IMR-90 (cell line): ENCODE measurements at regions not wholly inside any gene's neighbourhood (a gene's known extent, or its start where the extent isn't known, plus 50 kb on each side); places are given as distances from the start of the nearest gene placed in this dataset.

ENCODE experiments used
- ATAC-seq: fragments of 200-7000 bp; cut with Tn5 transposase; 2 replicates; pipeline ENCODE4 v1.9.1; 2020; ENCODE audit warnings: low read depth, mild to moderate bottlenecking, moderate library complexity
- BruUV-seq: library from RNA; stranded (reverse); fragments of 400-500 nt; replicated peaks from 2 replicates; lab custom pipeline; 2021; lab: Mats Ljungman, UMichigan
- CTCF ChIA-PET: fragments of 300-600 bp; formaldehyde crosslinking; extraction: SDS; loops from one replicate; lab custom pipeline; 2021; ENCODE audit warnings: antibody characterized with exemption; lab: Yijun Ruan, JAX
- POLR2A ChIA-PET: fragments of 300-600 bp; sonication (Branson Sonifier 250); formaldehyde crosslinking; loops from one replicate; lab custom pipeline; 2022; ENCODE audit warnings: antibody characterized with exemption; ENCODE audit not compliant: unreplicated experiment; lab: Charles Lee
- DNase-seq: peaks from one replicate; pipeline ENCODE4 v3.0.0; 2013
- H2AFZ ChIP-seq: replicated peaks from 2 replicates; pipeline ENCODE3; 2013; ENCODE audit warnings: low read length, mild to moderate bottlenecking; ENCODE audit not compliant: poor library complexity
- H2AK5ac ChIP-seq: 2 replicates; pipeline ENCODE4 v1.6.1; 2013; ENCODE audit warnings: low read depth, low read length, inconsistent platforms
- H2AK9ac ChIP-seq: replicated peaks from 2 replicates; pipeline ENCODE3; 2013; ENCODE audit warnings: mild to moderate bottlenecking, low read depth, low read length, moderate library complexity; ENCODE audit not compliant: poor library complexity
- H2BK120ac ChIP-seq: 2 replicates; pipeline ENCODE4 v1.6.1; 2013; ENCODE audit warnings: low read depth, low read length, inconsistent platforms
- H2BK15ac ChIP-seq: 3 replicates; pipeline ENCODE4 v1.6.1; 2013; ENCODE audit warnings: low read depth, low read length, inconsistent platforms
- H2BK20ac ChIP-seq: 2 replicates; pipeline ENCODE4 v1.6.1; 2013; ENCODE audit warnings: low read depth, mild to moderate bottlenecking, inconsistent platforms, low read length, moderate library complexity
- H2BK5ac ChIP-seq: 2 replicates; pipeline ENCODE4 v1.6.1; 2013; ENCODE audit warnings: mild to moderate bottlenecking, low read depth, low read length, inconsistent platforms; ENCODE audit not compliant: poor library complexity, severe bottlenecking
- H3K14ac ChIP-seq: replicated peaks from 2 replicates; pipeline ENCODE4 v1.6.1; 2013; ENCODE audit warnings: low read depth, low read length, inconsistent platforms
- H3K18ac ChIP-seq: 2 replicates; pipeline ENCODE4 v1.6.1; 2013; ENCODE audit warnings: low read depth, low read length, control low read depth
- H3K23ac ChIP-seq: 2 replicates; pipeline ENCODE4 v1.6.1; 2013; ENCODE audit warnings: low read depth, low read length, inconsistent platforms
- H3K27ac ChIP-seq: 2 replicates; pipeline ENCODE4 v1.5.1; 2013; ENCODE audit warnings: mild to moderate bottlenecking, control low read depth, low read length; ENCODE audit not compliant: insufficient read depth
- H3K27me3 ChIP-seq: 2 replicates; pipeline ENCODE4 v1.6.1; 2013; ENCODE audit warnings: low read length; ENCODE audit not compliant: control insufficient read depth, insufficient read depth
- H3K36me3 ChIP-seq: 2 replicates; pipeline ENCODE4 v1.6.1; 2013; ENCODE audit warnings: low read length, mixed read lengths; ENCODE audit not compliant: control insufficient read depth, insufficient read depth
- H3K4ac ChIP-seq: 2 replicates; pipeline ENCODE4 v1.6.1; 2013; ENCODE audit warnings: low read depth, low read length, inconsistent platforms
- H3K4me1 ChIP-seq: 2 replicates; pipeline ENCODE4 v1.6.1; 2013; ENCODE audit warnings: low read length, mixed read lengths; ENCODE audit not compliant: control insufficient read depth, insufficient read depth
- H3K4me2 ChIP-seq: 2 replicates; pipeline ENCODE4 v1.6.1; 2013; ENCODE audit warnings: low read depth, mild to moderate bottlenecking, control low read depth, low read length, moderate library complexity
- H3K4me3 ChIP-seq: 2 replicates; pipeline ENCODE4 v1.5.1; 2013; ENCODE audit warnings: low read depth, mild to moderate bottlenecking, control low read depth, low read length, moderate library complexity; ENCODE audit not compliant: insufficient read depth
- H3K56ac ChIP-seq: 2 replicates; pipeline ENCODE4 v1.6.1; 2013; ENCODE audit warnings: low read length, inconsistent platforms; ENCODE audit not compliant: insufficient read depth; ENCODE audit errors: extremely low read depth
- H3K79me1 ChIP-seq, 2 experiments: 2 replicates each; pipeline ENCODE4 v1.6.1; 2013; ENCODE audit warnings: low read length in 2 of 2, inconsistent platforms in 1 of 2, low read depth in 1 of 2
- H3K9ac ChIP-seq: 2 replicates; pipeline ENCODE4 v1.6.1; 2013; ENCODE audit warnings: low read depth, low read length, control low read depth
- H3K9me1 ChIP-seq: 2 replicates; pipeline ENCODE4 v1.6.1; 2013; ENCODE audit warnings: low read length, inconsistent platforms; ENCODE audit not compliant: insufficient read depth
- H3K9me3 ChIP-seq: 2 replicates; pipeline ENCODE4 v1.6.1; 2013; ENCODE audit warnings: low read length; ENCODE audit not compliant: control insufficient read depth, insufficient read depth
- H4K20me1 ChIP-seq: 2 replicates; pipeline ENCODE4 v1.6.1; 2013; ENCODE audit warnings: low read length, inconsistent platforms; ENCODE audit not compliant: insufficient read depth
- H4K5ac ChIP-seq: 2 replicates; pipeline ENCODE4 v1.6.1; 2013; ENCODE audit warnings: mild to moderate bottlenecking, low read depth, low read length, control low read depth
- H4K8ac ChIP-seq, 2 experiments: 2 replicates each; pipeline ENCODE4 v1.6.1; 2013; ENCODE audit warnings: low read depth in 2 of 2, low read length in 2 of 2, control low read depth in 1 of 2, inconsistent platforms in 1 of 2
- H4K91ac ChIP-seq: 2 replicates; pipeline ENCODE4 v1.6.1; 2013; ENCODE audit warnings: low read depth, low read length, inconsistent platforms; ENCODE audit not compliant: insufficient read depth
- FOS ChIP-seq: fragments of 150-350 bp; IDR thresholded peaks from 2 replicates; pipeline ENCODE4 v1.6.1; 2016; ENCODE audit warnings: low read depth, low read length
- USF2 ChIP-seq: fragments of 150-350 bp; IDR thresholded peaks from 2 replicates; pipeline ENCODE4 v1.6.1; 2017; ENCODE audit warnings: mild to moderate bottlenecking, antibody characterized with exemption, low read length, low read depth
- WGBS, 2 experiments: methylation state at CpG; one replicate each; pipeline versions ENCODE4 v1.1.5 to v1.1.7; 2013; ENCODE audit warnings: missing lambda C conversion rate in 2 of 2; ENCODE audit not compliant: insufficient read length in 1 of 2; ENCODE audit errors: extremely low coverage in 2 of 2; 5-methylcytosine and 5-hydroxymethylcytosine counted together
- dilution Hi-C: fragments of 300-500 bp; cut with HindIII; formaldehyde crosslinking; loops from one replicate; pipeline ENCODE4 v1.14.3; 2018; ENCODE audit warnings: low sequenced_read_pairs; ENCODE audit not compliant: unreplicated experiment
- in situ Hi-C: fragments of 300-500 bp; cut with MboI; formaldehyde crosslinking; loops from 3 replicates; pipeline ENCODE4 v1.14.3; 2019; ENCODE audit warnings: low sequenced_read_pairs, inconsistent platforms, mixed read lengths
- intact Hi-C: fragments of 100-400 bp; cut with micrococcal nuclease; formaldehyde crosslinking; loops from 2 replicates; pipeline ENCODE4 v1.10.0; 2022

- no peak overlapping the region for H3K4ac ChIP-seq
- CTCF ChIA-PET: interaction anchor here (0.5 kb wide), 1 partner anchor 101 kb away, joined by 4 read pairs; no protein-coding TSS in a partner anchor
These were observed 192.9 kb downstream of the NOL4 start for GRCh38 chr18:34031810-34032209.

More at GRCh38 chr18:34031810-34032209, 192.9 kb downstream of the NOL4 start:
- H2AFZ ChIP-seq: no peak overlapping the region
- dilution Hi-C loops: no loop called here
- H4K5ac ChIP-seq: no peak overlapping the region
- no peak overlapping the region for H2BK5ac ChIP-seq
- no peaks in the 10 kb centered on the region for H3K79me1 ChIP-seq
- in situ Hi-C loops: no loop called here
- H4K20me1 ChIP-seq: no peaks in the 10 kb centered on the region
- no peaks in the 10 kb centered on the region for H3K9me1 ChIP-seq
- POLR2A ChIA-PET: no interaction called here
- no peak overlapping the region for H4K91ac ChIP-seq
- H3K4me3 ChIP-seq: no peak overlapping the region
- no peak overlapping the region for H2AK9ac ChIP-seq
- H3K18ac ChIP-seq: no peak overlapping the region
- no peak overlapping the region for H2AK5ac ChIP-seq
- H3K27me3 ChIP-seq: no peaks in the 10 kb centered on the region
- H3K23ac ChIP-seq: no peak overlapping the region
- no peaks in the 10 kb centered on the region; the same call in 1 of the 2 replicates for H3K9me3 ChIP-seq
- DNase-seq: no peak
- H3K27ac ChIP-seq: no peak overlapping the region
- H2BK20ac ChIP-seq: no peak overlapping the region
- intact Hi-C loops: no loop called here
- no CpG with 5 or more reads among the region's 3 CpGs for WGBS, 2 experiments
- H3K9ac ChIP-seq: no peak overlapping the region
- no peak overlapping the region for H3K56ac ChIP-seq
- no peak for ATAC-seq
- H2BK15ac ChIP-seq: no peak overlapping the region
- no peak overlapping the region for H2BK120ac ChIP-seq
- H3K4me2 ChIP-seq: no peak overlapping the region
- no peaks in the 10 kb centered on the region for H3K36me3 ChIP-seq
- no peak overlapping the region for H3K14ac ChIP-seq
- BruUV-seq: no TSS peak
- no peaks in the 10 kb centered on the region for H3K4me1 ChIP-seq
- TF ChIP-seq USF2 (no peak), FOS (no peak)
- no peak overlapping the region for H4K8ac ChIP-seq
